ENCODE measurements at regions not wholly inside any gene's neighbourhood (a gene's known extent, or its start where the extent isn't known, plus 50 kb on each side); places are given as distances from the start of the nearest gene placed in this dataset.
"Not testable (repeated sequence)": the region's sequence is repeated elsewhere in the genome, so short reads cannot be mapped to it uniquely, and the experiment has no call there.

GRCh38 chr9:102223320-102224136 is 485.1 kb upstream of the GRIN3A start:
- TF ChIP-seq CTCF (IDR thresholded peaks at IDR 0.05 in 4 of 5, conservative IDR thresholded peaks at IDR 0.05 in 1 of 5); POLR2A (IDR thresholded peaks at IDR 0.05): not testable (repeated sequence)
